ENCODE measurements at regions not wholly inside any gene's neighbourhood (a gene's known extent, or its start where the extent isn't known, plus 50 kb on each side); places are given as distances from the start of the nearest gene placed in this dataset.

GRCh38 chr2:12604341-12604740 lies 112.4 kb upstream of the TRIB2 start:
- Histone ChIP-seq H3K27ac (no peak overlapping the region), H3K4me1 (peaks cover 4% of the 10 kb centered on the region), H3K9me3 (no peaks in the 10 kb centered on the region), H3K4me3 (no peak overlapping the region), H3K36me3 (no peaks in the 10 kb centered on the region), H3K27me3 (no peaks in the 10 kb centered on the region)
- intact Hi-C loops (cut with DNase I), result no loop called here
- TF ChIP-seq POLR2A (IDR thresholded peaks at IDR 0.05), result no peak
- no peak for TF ChIP-seq CTCF (IDR thresholded peaks at IDR 0.05)
- TF ChIP-seq POLR2AphosphoS5 (IDR thresholded peaks at IDR 0.05; ENCODE audit: insufficient read depth in 1 of 2, low read depth in 1 of 2), result no peak
- DNase-seq (ENCODE audit: extremely low spot score in 2 of 2), result no peak

- Histone ChIP-seq H3K9me3 (no peaks in the 10 kb centered on the region), H3K4me1 (peaks cover 4% of the 10 kb centered on the region), H3K4me3 (no peak overlapping the region), H3K27ac (no peak overlapping the region), H3K27me3 (no peaks in the 10 kb centered on the region), H3K36me3 (no peaks in the 10 kb centered on the region)
- intact Hi-C loops (cut with DNase I), result no loop called here
- TF ChIP-seq CTCF (IDR thresholded peaks at IDR 0.05) (no peak), POLR2AphosphoS5 (IDR thresholded peaks at IDR 0.05; ENCODE audit: insufficient read depth in 1 of 2, low read depth in 1 of 2) (no peak), POLR2A (IDR thresholded peaks at IDR 0.05) (no peak)
- no peak for DNase-seq (ENCODE audit: extremely low spot score in 2 of 2)
Observed at GRCh38 chr2:12605366-12605765, 111.4 kb upstream of the TRIB2 start.

GRCh38 chr2:12605936-12606335 lies 110.8 kb upstream of the TRIB2 start:
- TF ChIP-seq POLR2A (IDR thresholded peaks at IDR 0.05) (no peak), CTCF (IDR thresholded peaks at IDR 0.05) (no peak), POLR2AphosphoS5 (IDR thresholded peaks at IDR 0.05; ENCODE audit: insufficient read depth in 1 of 2, low read depth in 1 of 2) (no peak)
- Histone ChIP-seq H3K4me1 (peaks cover 4% of the 10 kb centered on the region), H3K4me3 (no peak overlapping the region), H3K27me3 (no peaks in the 10 kb centered on the region), H3K9me3 (no peaks in the 10 kb centered on the region), H3K27ac (no peak overlapping the region), H3K36me3 (no peaks in the 10 kb centered on the region)
- no peak for DNase-seq (ENCODE audit: extremely low spot score in 2 of 2)
- intact Hi-C loops (cut with DNase I), result no loop called here

- H3K27me3 ChIP-seq, result no peaks in the 10 kb centered on the region
- H3K9me3 ChIP-seq, result no peaks in the 10 kb centered on the region
- H3K27ac ChIP-seq, result no peak overlapping the region
- H3K4me3 ChIP-seq, result no peak overlapping the region
- H3K36me3 ChIP-seq, result no peaks in the 10 kb centered on the region
- no peak for DNase-seq (ENCODE audit: extremely low spot score in 2 of 2)
- H3K4me1 ChIP-seq, result peaks cover 4% of the 10 kb centered on the region
- intact Hi-C loops (cut with DNase I), result no loop called here
- no peak for TF ChIP-seq POLR2AphosphoS5 (IDR thresholded peaks at IDR 0.05; ENCODE audit: insufficient read depth in 1 of 2, low read depth in 1 of 2)
- TF ChIP-seq POLR2A (IDR thresholded peaks at IDR 0.05), result no peak
- TF ChIP-seq CTCF (IDR thresholded peaks at IDR 0.05), result no peak
Observed at GRCh38 chr2:12606472-12607000, 110.2 kb upstream of the TRIB2 start.

GRCh38 chr2:12607971-12608370 lies 108.8 kb upstream of the TRIB2 start:
- DNase-seq (ENCODE audit: extremely low spot score in 2 of 2), result no peak
- H3K27me3 ChIP-seq, result no peaks in the 10 kb centered on the region
- H3K9me3 ChIP-seq, result no peaks in the 10 kb centered on the region
- intact Hi-C loops (cut with DNase I), result no loop called here
- H3K4me1 ChIP-seq, result no peaks in the 10 kb centered on the region
- TF ChIP-seq POLR2A (IDR thresholded peaks at IDR 0.05), result no peak
- no peak for TF ChIP-seq CTCF (IDR thresholded peaks at IDR 0.05)
- no peak for TF ChIP-seq POLR2AphosphoS5 (IDR thresholded peaks at IDR 0.05; ENCODE audit: insufficient read depth in 1 of 2, low read depth in 1 of 2)
- H3K36me3 ChIP-seq, result no peaks in the 10 kb centered on the region
- H3K4me3 ChIP-seq, result no peak overlapping the region
- H3K27ac ChIP-seq, result no peak overlapping the region
